ENCODE measurements at regions not wholly inside any gene's neighbourhood (a gene's known extent, or its start where the extent isn't known, plus 50 kb on each side); places are given as distances from the start of the nearest gene placed in this dataset.

DNA sequence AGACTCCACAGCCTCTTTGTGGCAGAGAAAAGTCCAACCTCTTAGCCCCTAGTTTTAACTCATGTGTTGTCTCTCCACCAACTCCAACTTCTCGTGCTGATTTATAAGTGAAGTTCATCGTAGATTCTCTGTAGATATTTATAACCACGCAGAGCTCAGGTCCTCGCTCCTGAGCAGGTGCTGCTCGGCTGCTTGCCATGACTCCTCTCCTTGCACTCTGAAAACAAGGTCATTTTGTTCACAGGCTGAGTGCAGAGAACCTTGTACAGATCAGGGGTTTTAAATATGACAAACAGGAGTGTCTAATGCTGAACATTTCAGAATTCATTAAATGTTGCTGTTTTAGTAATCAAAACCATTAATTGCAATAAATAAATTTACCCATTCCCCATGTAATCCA, 330.8 kb upstream of the GYPC start:
- TF ChIP-seq, protein P1, sequence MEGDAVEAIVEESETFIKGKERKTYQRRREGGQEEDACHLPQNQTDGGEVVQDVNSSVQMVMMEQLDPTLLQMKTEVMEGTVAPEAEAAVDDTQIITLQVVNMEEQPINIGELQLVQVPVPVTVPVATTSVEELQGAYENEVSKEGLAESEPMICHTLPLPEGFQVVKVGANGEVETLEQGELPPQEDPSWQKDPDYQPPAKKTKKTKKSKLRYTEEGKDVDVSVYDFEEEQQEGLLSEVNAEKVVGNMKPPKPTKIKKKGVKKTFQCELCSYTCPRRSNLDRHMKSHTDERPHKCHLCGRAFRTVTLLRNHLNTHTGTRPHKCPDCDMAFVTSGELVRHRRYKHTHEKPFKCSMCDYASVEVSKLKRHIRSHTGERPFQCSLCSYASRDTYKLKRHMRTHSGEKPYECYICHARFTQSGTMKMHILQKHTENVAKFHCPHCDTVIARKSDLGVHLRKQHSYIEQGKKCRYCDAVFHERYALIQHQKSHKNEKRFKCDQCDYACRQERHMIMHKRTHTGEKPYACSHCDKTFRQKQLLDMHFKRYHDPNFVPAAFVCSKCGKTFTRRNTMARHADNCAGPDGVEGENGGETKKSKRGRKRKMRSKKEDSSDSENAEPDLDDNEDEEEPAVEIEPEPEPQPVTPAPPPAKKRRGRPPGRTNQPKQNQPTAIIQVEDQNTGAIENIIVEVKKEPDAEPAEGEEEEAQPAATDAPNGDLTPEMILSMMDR (IDR thresholded peaks at IDR 0.05; ENCODE audit: insufficient read depth, low read length), result no peak
- no peak for DNase-seq (ENCODE audit: low read depth)
- no peak overlapping the region for H3K4me3 ChIP-seq (ENCODE audit: low read depth, low read length)

DNA sequence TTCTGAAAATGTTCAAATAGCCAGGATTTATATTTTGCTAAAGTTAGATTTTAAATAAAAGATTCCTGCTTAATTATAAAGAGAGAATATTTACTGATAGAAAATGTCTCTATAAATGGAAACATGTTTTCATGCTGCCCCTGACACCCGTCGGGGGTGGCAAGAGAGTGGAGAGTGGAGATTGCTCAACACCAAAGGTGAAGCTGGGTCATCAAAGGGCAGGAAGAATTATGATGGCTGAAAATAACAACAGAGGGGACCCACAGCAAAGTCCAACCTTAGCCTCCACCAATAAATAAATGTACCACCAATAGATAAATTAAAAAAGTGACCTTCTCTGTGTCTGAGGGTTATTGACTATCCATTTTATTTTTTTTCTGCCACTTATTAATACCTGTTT, 326.8 kb upstream of the GYPC start:
- TF ChIP-seq, protein P1 (IDR thresholded peaks at IDR 0.05; ENCODE audit: insufficient read depth, low read length), result no peak
- no peak overlapping the region for H3K4me3 ChIP-seq (ENCODE audit: low read depth, low read length)
- DNase-seq (ENCODE audit: low read depth), result no peak

DNA sequence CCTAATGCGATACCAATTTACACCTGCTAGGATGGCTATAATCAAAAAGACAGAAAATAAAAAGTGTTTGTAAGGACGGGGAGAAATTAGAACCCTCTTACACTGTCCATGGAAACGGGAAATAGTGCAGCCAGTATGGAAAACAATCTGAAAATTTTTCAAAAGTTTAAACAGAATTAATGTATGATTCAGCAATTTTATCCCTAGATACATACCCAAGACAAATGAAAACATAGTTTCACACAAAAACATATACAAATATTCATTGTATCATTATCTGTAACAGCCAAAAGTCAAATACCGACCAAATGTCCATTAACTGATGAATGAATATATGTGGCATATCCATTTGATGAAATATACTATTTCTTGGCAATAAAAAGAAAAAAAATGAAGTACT, 313.5 kb upstream of the GYPC start:
- H3K4me3 ChIP-seq (ENCODE audit: low read depth, low read length), result no peak overlapping the region
- DNase-seq (ENCODE audit: low read depth), result no peak
- TF ChIP-seq, protein P1 (IDR thresholded peaks at IDR 0.05; ENCODE audit: insufficient read depth, low read length), result no peak

DNA sequence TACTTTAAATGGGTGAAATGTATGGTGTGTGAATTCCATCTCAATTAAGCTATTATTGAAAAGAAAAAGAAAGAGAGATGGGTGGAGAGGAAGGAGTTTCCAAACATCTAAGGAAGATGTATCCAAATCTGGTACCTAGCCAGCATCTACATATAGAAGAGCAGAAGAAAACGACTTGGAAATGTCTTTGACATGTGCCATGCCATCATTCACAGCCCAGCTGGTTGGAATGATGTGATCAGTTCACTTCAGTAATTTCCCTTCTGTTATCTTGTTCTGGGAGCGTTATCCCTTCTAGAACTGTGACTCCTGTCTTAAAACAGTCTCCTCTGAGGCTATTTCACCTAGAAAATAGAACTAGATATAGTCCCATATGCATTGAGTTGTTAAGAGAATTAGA, 312.8 kb upstream of the GYPC start:
- DNase-seq (ENCODE audit: low read depth), result no peak
- TF ChIP-seq, protein P1 (IDR thresholded peaks at IDR 0.05; ENCODE audit: insufficient read depth, low read length), result no peak
- H3K4me3 ChIP-seq (ENCODE audit: low read depth, low read length), result no peak overlapping the region

DNA sequence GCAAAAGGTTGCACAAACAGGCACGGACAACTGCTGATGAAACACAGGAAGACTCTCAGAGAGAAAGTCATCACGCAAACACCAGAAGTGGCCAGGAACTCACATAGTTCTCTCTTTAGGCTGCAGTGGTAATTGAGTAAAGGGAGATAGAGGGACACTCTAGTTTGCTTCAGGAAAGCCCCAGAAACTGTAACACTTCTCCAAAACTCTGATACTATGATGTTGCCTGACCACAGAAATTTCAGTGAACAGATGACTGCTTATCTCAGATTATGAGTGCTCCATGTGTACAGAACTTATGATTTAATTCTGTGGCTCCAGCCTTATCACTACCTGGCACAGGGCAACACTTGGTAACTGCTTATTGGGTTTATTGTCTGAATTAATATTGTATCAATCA, 311.5 kb upstream of the GYPC start:
- no peak overlapping the region for H3K4me3 ChIP-seq (ENCODE audit: low read depth, low read length)
- TF ChIP-seq, protein P1 (IDR thresholded peaks at IDR 0.05; ENCODE audit: insufficient read depth, low read length), result no peak
- DNase-seq (ENCODE audit: low read depth), result no peak

DNA sequence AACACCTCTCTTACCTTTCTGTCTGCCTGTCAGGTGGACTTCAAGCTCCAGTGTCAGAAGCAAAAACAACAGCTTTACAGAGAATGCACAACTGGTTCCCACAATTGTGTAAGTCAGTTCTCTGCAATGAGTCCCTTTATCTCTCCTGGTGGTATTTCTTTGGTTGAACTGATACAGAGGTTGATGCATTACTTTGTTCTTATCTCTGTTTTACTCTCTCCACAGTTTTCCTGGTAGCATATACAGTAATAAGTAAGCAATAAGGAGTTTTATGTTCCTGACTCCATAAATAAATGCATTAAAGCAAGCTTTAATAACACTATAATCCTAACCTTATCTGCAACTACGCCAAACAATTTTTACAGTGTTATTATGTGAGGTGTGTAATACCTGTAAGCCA, 310.3 kb upstream of the GYPC start:
- TF ChIP-seq, protein P1 (IDR thresholded peaks at IDR 0.05; ENCODE audit: insufficient read depth, low read length), result no peak
- H3K4me3 ChIP-seq (ENCODE audit: low read depth, low read length), result no peak overlapping the region
- DNase-seq (ENCODE audit: low read depth), result no peak

DNA sequence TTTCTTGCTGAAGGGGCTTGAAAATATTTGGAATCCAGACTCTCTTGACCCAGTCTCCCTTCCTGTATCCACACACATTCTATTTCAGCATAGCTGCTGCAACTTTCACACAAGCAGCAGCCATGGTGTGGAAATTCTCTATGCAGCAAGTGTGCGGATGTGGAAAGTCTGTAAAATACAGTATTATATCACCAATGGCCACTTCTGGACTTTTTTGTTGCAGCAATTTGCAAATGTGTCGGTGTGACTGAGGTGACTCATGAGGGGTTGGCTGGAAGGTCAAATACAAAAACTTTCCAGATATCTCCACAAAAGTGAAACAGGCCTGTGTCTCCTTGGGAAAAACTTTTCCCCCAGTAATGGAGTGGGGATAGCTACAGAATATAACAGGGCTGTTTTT, 299.3 kb upstream of the GYPC start:
- no peak overlapping the region for H3K4me3 ChIP-seq (ENCODE audit: low read depth, low read length)
- TF ChIP-seq, protein P1 (IDR thresholded peaks at IDR 0.05; ENCODE audit: insufficient read depth, low read length), result no peak
- DNase-seq (ENCODE audit: low read depth), result no peak

All from fibroblast of the aortic adventitia (primary cell).